Spinal cord (tissue), 9 donors: ENCODE measurements at regions not wholly inside any gene's neighbourhood (a gene's known extent, or its start where the extent isn't known, plus 50 kb on each side); places are given as distances from the start of the nearest gene placed in this dataset.

Experiments used
- DNase-seq, 6 donors: peaks; one replicate each; pipeline versions ENCODE4 v3.0.0 to v3.0.0-alpha.2; 2013 to 2015; ENCODE audit warnings: low spot score in 6 of 6, low read depth in 4 of 6
- H3K27ac ChIP-seq: one replicate; pipeline ENCODE4 v1.5.1; 2013; ENCODE audit warnings: low read depth, low read length, control low read depth
- H3K27me3 ChIP-seq: one replicate; pipeline ENCODE4 v1.6.1; 2013; ENCODE audit warnings: low read length; ENCODE audit not compliant: control insufficient read depth, insufficient read depth
- H3K36me3 ChIP-seq: one replicate; pipeline ENCODE4 v1.6.1; 2013; ENCODE audit warnings: low read length; ENCODE audit not compliant: control insufficient read depth, insufficient read depth
- H3K4me1 ChIP-seq: one replicate; pipeline ENCODE4 v1.6.1; 2013; ENCODE audit warnings: low read length; ENCODE audit not compliant: control insufficient read depth, insufficient read depth
- H3K4me3 ChIP-seq: one replicate; pipeline ENCODE4 v1.5.1; 2013; ENCODE audit warnings: low read depth, low read length, control low read depth
- H3K9me3 ChIP-seq: one replicate; pipeline ENCODE4 v1.6.1; 2013; ENCODE audit warnings: low read length; ENCODE audit not compliant: control insufficient read depth, insufficient read depth
- WGBS: methylation state at CpG from one replicate; pipeline ENCODE4 v1.1.5; 2013; ENCODE audit warnings: missing lambda C conversion rate; ENCODE audit not compliant: insufficient coverage; 5-methylcytosine and 5-hydroxymethylcytosine counted together
- donor health status: healthy.

GRCh38 chr2:3138621-3139020, 239.0 kb downstream of the EIPR1 start:
- H3K27ac ChIP-seq: no peak overlapping the region
- H3K27me3 ChIP-seq: no peaks in the 10 kb centered on the region
- peaks cover 13% of the 10 kb centered on the region for H3K4me1 ChIP-seq
- no peak overlapping the region for H3K4me3 ChIP-seq
- 97% methylated on average over 8 of the region's 9 CpGs for WGBS
- H3K36me3 ChIP-seq: no peaks in the 10 kb centered on the region
- no peaks in the 10 kb centered on the region for H3K9me3 ChIP-seq
- no peak for DNase-seq

- H3K9me3 ChIP-seq: no peaks in the 10 kb centered on the region
- WGBS: 90% methylated on average over 5 of the region's 5 CpGs
- no peaks in the 10 kb centered on the region for H3K27me3 ChIP-seq
- H3K27ac ChIP-seq: no peak overlapping the region
- no peak overlapping the region for H3K4me3 ChIP-seq
- DNase-seq: no peak
- peaks cover 6% of the 10 kb centered on the region for H3K4me1 ChIP-seq
- no peaks in the 10 kb centered on the region for H3K36me3 ChIP-seq
Measured at GRCh38 chr2:3137651-3138300, 239.8 kb downstream of the EIPR1 start.

- DNase-seq: no peak
- no peaks in the 10 kb centered on the region for H3K36me3 ChIP-seq
- no CpG with 5 or more reads among the region's 5 CpGs for WGBS
- peaks cover 3% of the 10 kb centered on the region for H3K27me3 ChIP-seq
- H3K27ac ChIP-seq: no peak overlapping the region
- no peak overlapping the region for H3K4me3 ChIP-seq
- peaks cover 22% of the 10 kb centered on the region for H3K4me1 ChIP-seq
- H3K9me3 ChIP-seq: no peaks in the 10 kb centered on the region
Measured at GRCh38 chr2:3135676-3136075, 241.9 kb downstream of the EIPR1 start.

- no peak overlapping the region for H3K27ac ChIP-seq
- no peaks in the 10 kb centered on the region for H3K36me3 ChIP-seq
- H3K9me3 ChIP-seq: no peaks in the 10 kb centered on the region
- peaks cover 22% of the 10 kb centered on the region for H3K4me1 ChIP-seq
- no peak for DNase-seq
- peaks cover 3% of the 10 kb centered on the region for H3K27me3 ChIP-seq
- WGBS: 94% methylated on average over 14 of the region's 14 CpGs
- H3K4me3 ChIP-seq: no peak overlapping the region
Measured at GRCh38 chr2:3134026-3134571, 243.5 kb downstream of the EIPR1 start.

- 69% methylated on average over 6 of the region's 11 CpGs for WGBS
- Histone ChIP-seq H3K4me1 (peaks cover 23% of the 10 kb centered on the region), H3K27ac (no peak overlapping the region), H3K27me3 (peaks cover 3% of the 10 kb centered on the region), H3K9me3 (no peaks in the 10 kb centered on the region), H3K36me3 (no peaks in the 10 kb centered on the region), H3K4me3 (no peak overlapping the region)
- peak in 2 of 6 donors; percentile 57 to 68 for DNase-seq
Measured at GRCh38 chr2:3132966-3133365, 244.7 kb downstream of the EIPR1 start.

GRCh38 chr2:3132466-3132865, 245.2 kb downstream of the EIPR1 start:
- Histone ChIP-seq H3K27me3 (peaks cover 3% of the 10 kb centered on the region), H3K27ac (no peak overlapping the region), H3K4me1 (peaks cover 27% of the 10 kb centered on the region), H3K36me3 (no peaks in the 10 kb centered on the region), H3K9me3 (no peaks in the 10 kb centered on the region), H3K4me3 (no peak overlapping the region)
- WGBS: 92% methylated on average over 3 of the region's 10 CpGs
- no peak for DNase-seq

- H3K9me3 ChIP-seq: no peaks in the 10 kb centered on the region
- H3K27ac ChIP-seq: no peak overlapping the region
- DNase-seq: peak in 1 of 6 donors; percentile 58
- H3K36me3 ChIP-seq: peaks cover 2% of the 10 kb centered on the region
- H3K4me1 ChIP-seq: peaks cover 33% of the 10 kb centered on the region
- peaks cover 3% of the 10 kb centered on the region for H3K27me3 ChIP-seq
- 51% methylated on average over 10 of the region's 22 CpGs for WGBS
- H3K4me3 ChIP-seq: no peak overlapping the region
Measured at GRCh38 chr2:3131636-3132326, 245.8 kb downstream of the EIPR1 start.

- H3K36me3 ChIP-seq: peaks cover 3% of the 10 kb centered on the region
- 61% methylated on average over 13 of the region's 19 CpGs for WGBS
- H3K9me3 ChIP-seq: no peaks in the 10 kb centered on the region
- H3K4me1 ChIP-seq: peaks cover 41% of the 10 kb centered on the region
- peaks cover 3% of the 10 kb centered on the region for H3K27me3 ChIP-seq
- no peak for DNase-seq
- H3K4me3 ChIP-seq: no peak overlapping the region
- H3K27ac ChIP-seq: no peak overlapping the region
Measured at GRCh38 chr2:3130889-3131635, 246.6 kb downstream of the EIPR1 start.

GRCh38 chr2:3130444-3130843, 247.2 kb downstream of the EIPR1 start:
- Histone ChIP-seq H3K36me3 (peaks cover 5% of the 10 kb centered on the region), H3K4me3 (no peak overlapping the region), H3K27ac (no peak overlapping the region), H3K27me3 (peaks cover 3% of the 10 kb centered on the region), H3K9me3 (no peaks in the 10 kb centered on the region), H3K4me1 (peaks cover 47% of the 10 kb centered on the region)
- 89% methylated on average over 4 of the region's 4 CpGs for WGBS
- no peak for DNase-seq
